Neural cell (in vitro differentiated cells): ENCODE measurements at regions not wholly inside any gene's neighbourhood (a gene's known extent, or its start where the extent isn't known, plus 50 kb on each side); places are given as distances from the start of the nearest gene placed in this dataset.

Source experiments
- H2AFZ ChIP-seq: fragments of 200-600, 300-800 bp; sonication (generic), shearing (Covaris generic); 2 replicates; pipeline ENCODE4 v1.6.0; 2014; ENCODE audit warnings: low read depth, mild to moderate bottlenecking, antibody characterized with exemption, low read length, moderate library complexity
- H3F3A ChIP-seq: fragments of 200-600 bp; shearing (Covaris generic); 2 replicates; pipeline ENCODE4 v1.6.1; 2016; ENCODE audit warnings: mild to moderate bottlenecking, moderate library complexity, mixed read lengths, antibody characterized with exemption, low read length; ENCODE audit not compliant: insufficient read depth, poor library complexity, severe bottlenecking
- H3K27ac ChIP-seq: fragments of 200-600, 300-800 bp; sonication (generic), shearing (Covaris generic); 2 replicates; pipeline ENCODE4 v1.5.1; 2014; ENCODE audit warnings: mild to moderate bottlenecking, low read length, moderate library complexity
- H3K27me3 ChIP-seq: fragments of 300-800, 200-600 bp; sonication (generic), shearing (Covaris generic); 2 replicates; pipeline ENCODE4 v1.6.0; 2014; ENCODE audit warnings: mild to moderate bottlenecking, low read depth, low read length, moderate library complexity; ENCODE audit not compliant: insufficient read depth
- H3K36me3 ChIP-seq: fragments of 300-800, 200-600 bp; sonication (generic), shearing (Covaris generic); 2 replicates; pipeline ENCODE4 v1.5.1; 2014; ENCODE audit warnings: mild to moderate bottlenecking, antibody characterized with exemption, low read length, moderate library complexity; ENCODE audit not compliant: insufficient read depth
- H3K4me2 ChIP-seq: fragments of 300-800, 200-600 bp; sonication (generic), shearing (Covaris generic); 2 replicates; pipeline ENCODE4 v1.6.0; 2014; ENCODE audit warnings: mild to moderate bottlenecking, low read length
- H3K4me3 ChIP-seq: fragments of 300-800, 200-600 bp; sonication (generic), shearing (Covaris generic); 2 replicates; pipeline ENCODE4 v1.5.1; 2014; ENCODE audit warnings: mild to moderate bottlenecking, low read length, moderate library complexity
- H3K79me2 ChIP-seq: fragments of 200-600 bp; shearing (Covaris generic); replicated peaks from 2 replicates; pipeline ENCODE4 v1.6.0; 2014; ENCODE audit warnings: mild to moderate bottlenecking, low read length, moderate library complexity; ENCODE audit not compliant: insufficient read depth
- H3K9ac ChIP-seq: fragments of 300-800, 200-600 bp; sonication (generic), shearing (Covaris generic); 2 replicates; pipeline ENCODE4 v1.6.1; 2016; ENCODE audit warnings: mild to moderate bottlenecking, low read length, mixed read lengths
- H3K9me2 ChIP-seq: fragments of 200-600 bp; shearing (Covaris generic); 2 replicates; pipeline ENCODE4 v1.6.1; 2016; ENCODE audit warnings: mild to moderate bottlenecking, low read length, mixed read lengths; ENCODE audit not compliant: insufficient read depth
- H3K9me3 ChIP-seq: fragments of 200-600, 300-800 bp; sonication (generic), shearing (Covaris generic); 2 replicates; pipeline ENCODE4 v1.6.1; 2016; ENCODE audit warnings: mild to moderate bottlenecking, mixed run types, low read length, moderate library complexity, mixed read lengths
- H4K20me1 ChIP-seq: fragments of 200-600 bp; shearing (Covaris generic); 2 replicates; pipeline ENCODE4 v1.6.1; 2016; ENCODE audit warnings: mild to moderate bottlenecking, mixed run types; ENCODE audit not compliant: insufficient read depth
- EP300 ChIP-seq: fragments of 450-650 bp; conservative IDR thresholded peaks from 2 replicates; pipeline ENCODE4 v1.6.1; 2014; ENCODE audit warnings: antibody characterized with exemption, mild to moderate bottlenecking, moderate library complexity; ENCODE audit not compliant: poor library complexity, severe bottlenecking
- EZH2 ChIP-seq: fragments of 200-600, 300-800 bp; shearing (Covaris generic), sonication (generic); IDR thresholded peaks from 2 replicates; pipeline ENCODE4 v1.6.1; 2014; ENCODE audit warnings: antibody characterized with exemption, low read length, borderline replicate concordance, mild to moderate bottlenecking; ENCODE audit not compliant: insufficient read depth, poor library complexity, severe bottlenecking
- MXI1 ChIP-seq: fragments of 450-650 bp; conservative IDR thresholded peaks from 2 replicates; pipeline ENCODE4 v1.6.1; 2014; ENCODE audit warnings: antibody characterized with exemption, mild to moderate bottlenecking; ENCODE audit not compliant: poor library complexity, severe bottlenecking
- POLR2AphosphoS5 ChIP-seq: IDR thresholded peaks from 2 replicates; pipeline ENCODE4 v1.6.1; 2012
- RAD21 ChIP-seq: fragments of 450-650 bp; conservative IDR thresholded peaks from 2 replicates; pipeline ENCODE4 v1.6.1; 2014; ENCODE audit warnings: antibody characterized with exemption, mild to moderate bottlenecking, moderate library complexity
- SMC3 ChIP-seq: fragments of 450-650 bp; conservative IDR thresholded peaks from 2 replicates; pipeline ENCODE4 v1.6.1; 2014; ENCODE audit warnings: antibody characterized with exemption, mild to moderate bottlenecking, moderate library complexity; ENCODE audit not compliant: poor library complexity
- TAF1 ChIP-seq: IDR thresholded peaks from 2 replicates; pipeline ENCODE4 v1.6.1; 2012; ENCODE audit warnings: low read depth
- TF ChIP-seq, protein P1 (sequence below): fragments of 450-650 bp; IDR thresholded peaks from 2 replicates; pipeline ENCODE4 v1.5.1; 2014; ENCODE audit warnings: antibody characterized with exemption, mild to moderate bottlenecking, moderate library complexity; ENCODE audit not compliant: poor library complexity, severe bottlenecking
- TF ChIP-seq, protein P2 (sequence below): IDR thresholded peaks from 2 replicates; pipeline ENCODE4 v1.6.1; 2012; ENCODE audit warnings: borderline replicate concordance

DNA sequence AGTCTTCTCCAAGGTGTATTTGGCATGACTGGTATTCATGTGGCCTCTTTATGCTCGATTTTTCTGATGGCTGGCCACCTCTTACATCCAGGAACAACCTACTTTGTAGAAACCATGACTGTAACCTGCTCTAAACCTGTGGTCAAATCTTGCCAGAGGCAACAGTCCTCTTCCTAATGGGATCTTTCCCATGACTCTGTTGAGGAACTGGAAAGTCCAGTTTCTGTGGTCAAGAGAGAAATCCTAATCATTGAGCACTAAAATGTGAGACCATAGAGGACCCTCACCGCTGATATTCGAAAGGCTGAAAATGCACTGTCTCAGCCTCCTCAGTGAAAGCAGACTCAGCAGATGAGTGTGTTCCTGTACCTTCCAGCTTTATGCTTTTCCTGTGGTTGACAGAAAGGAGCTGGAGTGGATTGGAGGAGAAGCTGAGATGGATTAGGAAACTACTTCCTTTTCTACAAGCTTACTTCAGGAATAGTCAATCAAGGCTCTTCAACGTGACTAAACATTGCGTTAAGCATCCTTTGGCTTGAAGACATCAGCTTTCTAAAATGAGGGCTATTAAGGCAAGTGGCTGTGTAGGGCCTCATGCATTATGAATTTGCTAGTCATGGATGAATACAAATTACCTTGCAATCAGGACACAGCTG lies 69.7 kb upstream of the DAPK1 start:
- no peaks in the 10 kb centered on the region for H3K9me3 ChIP-seq
- H3K27me3 ChIP-seq, result no peaks in the 10 kb centered on the region
- no peaks in the 10 kb centered on the region for H4K20me1 ChIP-seq
- no peaks in the 10 kb centered on the region for H3F3A ChIP-seq
- no peak overlapping the region for H3K27ac ChIP-seq
- peak overlapping the region; percentile 11 for H3K4me2 ChIP-seq
- no peak overlapping the region for H2AFZ ChIP-seq
- no peak overlapping the region for H3K9ac ChIP-seq
- H3K9me2 ChIP-seq, result no peaks in the 10 kb centered on the region
- H3K4me3 ChIP-seq, result peak overlapping the region; percentile 15
- H3K79me2 ChIP-seq, result no peaks in the 10 kb centered on the region
- H3K36me3 ChIP-seq, result no peaks in the 10 kb centered on the region
- no peak for TF ChIP-seq SMC3
- TF ChIP-seq EP300, result no peak
- no peak for TF ChIP-seq POLR2AphosphoS5
- TF ChIP-seq, protein P1, sequence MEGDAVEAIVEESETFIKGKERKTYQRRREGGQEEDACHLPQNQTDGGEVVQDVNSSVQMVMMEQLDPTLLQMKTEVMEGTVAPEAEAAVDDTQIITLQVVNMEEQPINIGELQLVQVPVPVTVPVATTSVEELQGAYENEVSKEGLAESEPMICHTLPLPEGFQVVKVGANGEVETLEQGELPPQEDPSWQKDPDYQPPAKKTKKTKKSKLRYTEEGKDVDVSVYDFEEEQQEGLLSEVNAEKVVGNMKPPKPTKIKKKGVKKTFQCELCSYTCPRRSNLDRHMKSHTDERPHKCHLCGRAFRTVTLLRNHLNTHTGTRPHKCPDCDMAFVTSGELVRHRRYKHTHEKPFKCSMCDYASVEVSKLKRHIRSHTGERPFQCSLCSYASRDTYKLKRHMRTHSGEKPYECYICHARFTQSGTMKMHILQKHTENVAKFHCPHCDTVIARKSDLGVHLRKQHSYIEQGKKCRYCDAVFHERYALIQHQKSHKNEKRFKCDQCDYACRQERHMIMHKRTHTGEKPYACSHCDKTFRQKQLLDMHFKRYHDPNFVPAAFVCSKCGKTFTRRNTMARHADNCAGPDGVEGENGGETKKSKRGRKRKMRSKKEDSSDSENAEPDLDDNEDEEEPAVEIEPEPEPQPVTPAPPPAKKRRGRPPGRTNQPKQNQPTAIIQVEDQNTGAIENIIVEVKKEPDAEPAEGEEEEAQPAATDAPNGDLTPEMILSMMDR, result no peak
- TF ChIP-seq EZH2, result no peak
- no peak for TF ChIP-seq TAF1
- TF ChIP-seq RAD21, result no peak
- no peak for TF ChIP-seq MXI1
- TF ChIP-seq, protein P2, sequence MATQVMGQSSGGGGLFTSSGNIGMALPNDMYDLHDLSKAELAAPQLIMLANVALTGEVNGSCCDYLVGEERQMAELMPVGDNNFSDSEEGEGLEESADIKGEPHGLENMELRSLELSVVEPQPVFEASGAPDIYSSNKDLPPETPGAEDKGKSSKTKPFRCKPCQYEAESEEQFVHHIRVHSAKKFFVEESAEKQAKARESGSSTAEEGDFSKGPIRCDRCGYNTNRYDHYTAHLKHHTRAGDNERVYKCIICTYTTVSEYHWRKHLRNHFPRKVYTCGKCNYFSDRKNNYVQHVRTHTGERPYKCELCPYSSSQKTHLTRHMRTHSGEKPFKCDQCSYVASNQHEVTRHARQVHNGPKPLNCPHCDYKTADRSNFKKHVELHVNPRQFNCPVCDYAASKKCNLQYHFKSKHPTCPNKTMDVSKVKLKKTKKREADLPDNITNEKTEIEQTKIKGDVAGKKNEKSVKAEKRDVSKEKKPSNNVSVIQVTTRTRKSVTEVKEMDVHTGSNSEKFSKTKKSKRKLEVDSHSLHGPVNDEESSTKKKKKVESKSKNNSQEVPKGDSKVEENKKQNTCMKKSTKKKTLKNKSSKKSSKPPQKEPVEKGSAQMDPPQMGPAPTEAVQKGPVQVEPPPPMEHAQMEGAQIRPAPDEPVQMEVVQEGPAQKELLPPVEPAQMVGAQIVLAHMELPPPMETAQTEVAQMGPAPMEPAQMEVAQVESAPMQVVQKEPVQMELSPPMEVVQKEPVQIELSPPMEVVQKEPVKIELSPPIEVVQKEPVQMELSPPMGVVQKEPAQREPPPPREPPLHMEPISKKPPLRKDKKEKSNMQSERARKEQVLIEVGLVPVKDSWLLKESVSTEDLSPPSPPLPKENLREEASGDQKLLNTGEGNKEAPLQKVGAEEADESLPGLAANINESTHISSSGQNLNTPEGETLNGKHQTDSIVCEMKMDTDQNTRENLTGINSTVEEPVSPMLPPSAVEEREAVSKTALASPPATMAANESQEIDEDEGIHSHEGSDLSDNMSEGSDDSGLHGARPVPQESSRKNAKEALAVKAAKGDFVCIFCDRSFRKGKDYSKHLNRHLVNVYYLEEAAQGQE, result no peak

DNA sequence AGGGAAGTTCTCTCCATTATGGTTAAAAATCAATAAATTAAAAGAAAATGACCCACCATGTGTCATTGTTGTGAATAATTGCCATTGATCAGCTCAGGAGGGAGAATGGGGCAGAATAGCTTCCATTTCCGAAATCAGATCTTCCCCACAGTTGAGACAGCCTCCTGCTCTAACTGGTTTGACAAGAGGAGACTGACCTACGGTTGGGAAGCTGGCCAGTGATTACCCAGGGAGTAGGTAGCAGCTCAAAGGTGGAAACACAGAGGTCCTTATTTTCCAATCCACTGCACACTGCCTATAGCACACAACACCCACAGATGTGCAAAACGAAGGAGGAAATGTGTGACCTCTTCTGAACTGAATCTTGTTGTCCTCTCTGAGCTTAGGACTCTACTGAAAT lies 69.0 kb upstream of the DAPK1 start:
- H3K27ac ChIP-seq, result no peak overlapping the region

More for the DNA sequence above, 69.0 kb upstream of the DAPK1 start:
- H3K27me3 ChIP-seq, result no peaks in the 10 kb centered on the region
- H2AFZ ChIP-seq, result no peak overlapping the region
- no peak overlapping the region for H3K4me2 ChIP-seq
- TF ChIP-seq SMC3 (no peak), EZH2 (no peak)
- H4K20me1 ChIP-seq, result no peaks in the 10 kb centered on the region
- no peaks in the 10 kb centered on the region for H3K79me2 ChIP-seq
- H3K9me3 ChIP-seq, result no peaks in the 10 kb centered on the region
- no peak overlapping the region for H3K9ac ChIP-seq
- H3K9me2 ChIP-seq, result no peaks in the 10 kb centered on the region
- no peaks in the 10 kb centered on the region for H3K36me3 ChIP-seq
- no peaks in the 10 kb centered on the region for H3F3A ChIP-seq
- H3K4me3 ChIP-seq, result no peak overlapping the region
